NCI-H345 treated with DMSO at 0.1 percent for 48 hours (cell line): ENCODE measurements at regions not wholly inside any gene's neighbourhood (a gene's known extent, or its start where the extent isn't known, plus 50 kb on each side); places are given as distances from the start of the nearest gene placed in this dataset.
"Not testable (repeated sequence)": the region's sequence is repeated elsewhere in the genome, so short reads cannot be mapped to it uniquely, and the experiment has no call there.

ENCODE experiments used
- DNase-seq: peaks from one replicate; lab custom pipeline; 2025; ENCODE audit not compliant: unreplicated experiment; lab: John Stamatoyannopoulos, UW

- no peak for DNase-seq
Observed at GRCh38 chr19:29014857-29015436, 198.0 kb downstream of the UQCRFS1 start.

DNA sequence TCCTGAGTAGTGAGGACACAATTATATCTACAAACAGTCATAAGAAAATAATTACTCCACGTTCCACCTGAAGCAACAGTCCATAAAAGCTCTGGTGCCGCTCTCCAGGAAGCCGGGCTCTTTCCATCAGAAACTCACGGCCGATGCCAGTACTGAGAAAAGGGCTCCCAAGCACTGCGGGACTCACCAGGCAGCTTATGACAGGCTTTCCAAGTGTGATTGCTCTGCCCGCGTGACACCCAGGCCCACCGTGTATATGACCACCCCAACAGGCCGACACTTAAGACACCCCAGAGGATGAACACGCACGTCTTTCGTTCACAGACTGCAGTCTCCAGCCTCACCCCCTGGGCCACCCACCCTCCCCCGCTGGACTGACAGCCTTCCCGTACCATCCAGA is 199.0 kb downstream of the UQCRFS1 start:
- DNase-seq, result no peak

GRCh38 chr19:29013325-29013724 is 199.6 kb downstream of the UQCRFS1 start:
- no peak for DNase-seq

DNA sequence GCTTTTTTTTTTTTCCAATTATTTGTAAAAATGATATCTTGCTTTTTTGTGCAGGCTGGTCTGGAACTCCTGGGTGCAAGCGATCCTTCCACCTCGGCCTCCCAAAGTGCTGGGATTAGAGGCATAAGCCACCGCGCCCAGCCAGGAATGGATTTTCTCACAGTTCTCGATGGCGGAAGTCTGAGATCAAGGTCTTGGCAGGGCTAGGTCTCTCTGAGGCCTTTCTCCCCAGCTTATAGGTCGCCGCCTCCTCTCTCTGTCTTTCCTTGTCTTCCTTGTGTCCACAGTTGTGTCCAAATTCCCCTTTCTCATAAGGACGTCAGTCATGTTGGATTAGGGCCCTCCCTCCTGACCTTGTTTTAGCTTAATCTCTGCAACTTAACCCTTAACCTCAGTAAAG is 200.5 kb downstream of the UQCRFS1 start:
- no peak for DNase-seq

- DNase-seq, result no peak
Observed at GRCh38 chr19:29010276-29010675, 202.7 kb downstream of the UQCRFS1 start.

DNA sequence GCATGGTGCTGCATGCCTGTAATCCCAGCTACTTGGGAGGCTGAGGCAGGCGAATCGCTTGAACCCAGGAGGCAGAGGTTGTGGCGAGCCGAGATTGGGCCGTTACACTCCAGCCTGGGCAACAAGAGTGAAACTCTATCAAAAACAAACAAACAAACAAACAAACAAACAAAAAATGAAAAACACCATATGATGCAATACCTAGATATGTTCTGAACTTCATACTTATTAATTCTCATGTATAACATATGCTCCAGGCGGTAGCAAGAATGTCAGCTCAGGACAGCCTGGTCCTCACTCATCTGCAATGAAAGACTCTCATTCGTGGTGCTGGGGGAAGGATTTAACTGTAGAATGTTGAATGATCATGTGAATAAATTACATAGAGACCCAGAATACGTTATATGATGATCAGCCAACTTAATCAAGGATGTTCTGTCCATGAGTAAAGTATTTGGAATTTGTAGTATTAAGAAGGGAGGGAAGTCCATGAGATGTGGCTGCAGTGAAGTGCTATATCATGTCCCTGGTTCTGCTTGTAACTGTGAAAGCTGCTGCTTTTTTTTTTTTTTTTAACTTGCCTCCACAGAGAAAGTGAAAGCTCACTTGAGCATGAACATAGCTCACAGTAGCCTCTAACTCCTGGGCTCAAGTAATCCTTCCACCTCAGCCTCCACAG is 206.8 kb downstream of the UQCRFS1 start:
- no peak for DNase-seq

GRCh38 chr19:29004796-29005195 is 208.2 kb downstream of the UQCRFS1 start:
- no peak for DNase-seq

DNA sequence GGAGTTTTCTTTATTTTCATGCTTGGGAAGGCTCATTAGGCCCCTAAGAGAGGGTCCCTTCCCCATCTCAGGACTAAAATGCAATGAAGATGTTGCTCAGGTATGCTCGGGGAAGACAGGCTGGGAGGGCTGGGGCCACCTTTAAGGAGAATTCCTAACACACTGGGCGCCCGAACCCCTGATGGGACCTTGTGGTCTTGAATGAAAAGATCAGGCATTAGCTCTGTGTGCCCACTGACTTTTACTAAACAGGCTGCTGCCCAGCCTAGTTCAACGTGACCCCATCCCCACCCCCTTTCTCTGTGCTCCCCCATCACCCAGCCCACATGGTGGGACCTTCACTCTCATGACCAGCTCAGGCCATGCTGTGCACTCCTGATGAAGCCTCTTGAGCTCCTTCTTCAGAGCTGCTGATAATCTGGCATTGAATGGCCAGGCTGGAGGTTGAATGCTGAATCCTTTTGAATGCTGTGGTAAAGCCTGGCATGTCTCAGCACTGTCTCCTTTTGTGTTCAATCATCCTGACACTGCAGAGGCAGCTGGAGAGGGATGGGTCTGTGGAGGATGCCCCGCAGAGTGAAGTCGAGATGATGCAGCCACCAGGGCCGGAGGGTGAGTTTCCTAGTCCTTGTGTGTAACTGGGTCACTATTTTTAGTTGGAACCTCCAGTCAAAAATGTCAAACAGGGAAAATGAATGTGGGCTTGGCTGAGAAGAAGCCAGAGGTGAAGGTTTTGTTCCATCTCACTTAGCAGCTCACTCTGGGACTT is 209.1 kb downstream of the UQCRFS1 start:
- DNase-seq, result no peak

- no peak for DNase-seq
Observed at GRCh38 chr19:29002336-29002735, 210.6 kb downstream of the UQCRFS1 start.

DNA sequence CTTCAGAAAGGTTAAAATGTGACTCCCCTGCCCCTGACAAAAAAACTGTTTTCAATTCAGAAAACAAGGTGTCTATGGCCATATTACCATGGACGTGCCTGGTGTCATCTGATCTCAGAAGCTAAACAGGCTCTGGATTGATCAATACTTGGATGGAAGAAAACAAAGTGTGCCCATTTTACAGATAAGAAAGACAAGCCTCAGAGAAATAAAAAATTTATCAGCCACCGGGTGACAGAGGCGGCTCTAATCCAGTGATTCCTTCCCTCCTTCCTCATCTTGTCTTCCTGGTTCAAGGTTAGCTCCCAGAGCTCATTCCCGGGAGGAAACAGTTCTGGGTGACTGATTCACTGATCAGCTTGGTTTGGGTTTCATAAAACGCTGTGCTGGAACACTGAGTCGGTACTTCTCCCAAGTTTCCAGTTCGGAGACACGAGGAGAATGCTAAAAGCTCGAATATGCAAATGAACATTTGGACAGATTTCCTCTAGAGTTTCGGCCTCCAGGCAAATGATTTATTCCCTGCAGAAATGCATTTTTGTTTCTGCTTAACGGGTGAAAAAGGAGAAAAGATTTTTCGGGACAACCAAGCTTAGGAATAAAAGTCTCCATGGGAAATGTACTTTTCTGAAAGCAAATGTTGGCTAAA is 211.2 kb downstream of the UQCRFS1 start:
- DNase-seq, result no peak

DNA sequence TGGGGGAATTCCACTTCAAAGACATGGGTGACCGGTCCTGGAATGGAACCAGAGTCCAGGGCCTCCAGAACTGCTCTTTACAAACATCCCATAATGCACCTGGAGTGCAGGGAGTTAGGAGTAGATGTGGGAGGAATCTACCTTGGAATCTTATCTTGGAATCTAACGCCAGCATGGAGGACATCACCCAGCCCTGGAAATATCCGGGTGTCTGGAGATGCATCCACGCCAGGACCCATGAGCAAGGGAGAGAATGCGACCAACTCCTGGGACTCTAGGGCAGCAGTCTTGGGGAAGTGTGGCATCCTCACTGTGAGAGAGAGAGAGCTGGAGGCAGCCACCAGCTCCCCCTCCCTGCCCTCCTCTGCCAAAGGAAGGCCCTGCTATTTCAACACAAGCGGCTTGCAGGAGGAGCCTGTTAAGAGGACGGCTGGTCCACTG is 211.8 kb downstream of the UQCRFS1 start:
- DNase-seq, result no peak

- DNase-seq, result no peak
Observed at GRCh38 chr19:28999724-29000433, 213.1 kb downstream of the UQCRFS1 start.

- DNase-seq, result no peak
Observed at GRCh38 chr19:28998974-28999373, 214.0 kb downstream of the UQCRFS1 start.

DNA sequence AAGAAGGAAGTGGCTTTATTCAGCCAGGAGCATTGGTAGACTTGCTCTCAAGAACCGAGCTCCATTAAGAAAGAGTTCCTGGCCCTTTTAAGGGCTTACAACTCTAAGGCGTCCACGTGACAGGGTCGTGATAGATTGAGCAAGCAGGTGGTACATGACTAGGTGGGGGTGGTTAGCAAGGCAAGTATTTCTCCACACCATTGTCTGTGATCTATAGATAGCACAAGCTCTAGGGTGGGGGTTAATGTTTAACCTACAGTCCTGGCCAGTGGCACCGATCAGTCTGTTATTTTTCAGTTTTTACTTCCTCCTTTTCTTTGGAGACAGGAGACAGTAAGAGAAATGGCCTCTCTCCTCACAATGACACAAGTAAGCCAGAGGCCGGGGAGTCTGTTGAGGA is 215.1 kb downstream of the UQCRFS1 start:
- DNase-seq, result not testable (repeated sequence)

- no peak for DNase-seq
Observed at GRCh38 chr19:28990522-28990921, 222.4 kb downstream of the UQCRFS1 start.

DNA sequence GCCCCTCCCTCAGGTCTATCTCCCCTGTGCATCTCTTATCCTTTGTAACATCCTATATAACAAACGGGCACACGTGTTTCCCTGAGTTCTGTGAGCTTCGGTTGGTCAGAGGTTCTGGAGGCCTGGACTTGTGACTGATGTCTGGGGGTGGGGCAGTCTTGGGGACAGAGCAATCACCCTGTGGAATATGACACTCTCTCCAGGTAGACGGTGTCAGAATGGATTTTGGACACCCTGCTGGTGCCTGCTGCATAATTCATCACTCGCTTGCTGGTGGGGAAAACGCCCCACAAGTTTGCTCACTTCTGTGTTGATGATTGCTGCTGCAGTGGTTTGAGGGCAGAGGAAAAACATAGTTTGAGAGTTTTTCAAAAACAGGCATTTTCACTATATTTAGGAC is 223.2 kb downstream of the UQCRFS1 start:
- DNase-seq, result no peak

GRCh38 chr19:28988066-28988465 is 224.9 kb downstream of the UQCRFS1 start:
- no peak for DNase-seq

DNA sequence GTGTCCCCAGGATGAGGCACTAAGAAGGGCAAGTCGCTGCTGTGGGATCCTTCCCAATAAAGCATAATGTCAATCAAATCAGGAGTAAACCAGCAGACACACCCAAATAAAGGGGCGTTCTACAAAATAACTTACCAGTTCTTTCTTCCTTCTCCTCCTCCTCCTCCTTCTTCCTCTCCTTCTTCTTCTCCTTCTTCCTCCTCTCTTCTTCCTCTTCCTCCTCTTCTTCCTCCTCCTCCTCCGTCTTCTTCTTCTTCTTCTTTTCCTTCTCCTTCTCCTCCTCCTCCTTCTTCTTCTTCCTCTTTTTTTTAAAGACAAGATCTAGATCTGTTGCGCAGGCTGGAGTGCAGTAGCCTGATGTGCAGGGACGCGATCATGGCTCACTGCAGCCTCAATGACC is 225.8 kb downstream of the UQCRFS1 start:
- no peak for DNase-seq

- DNase-seq, result peak; percentile 89
Observed at GRCh38 chr19:28985201-28985600, 227.8 kb downstream of the UQCRFS1 start.

DNA sequence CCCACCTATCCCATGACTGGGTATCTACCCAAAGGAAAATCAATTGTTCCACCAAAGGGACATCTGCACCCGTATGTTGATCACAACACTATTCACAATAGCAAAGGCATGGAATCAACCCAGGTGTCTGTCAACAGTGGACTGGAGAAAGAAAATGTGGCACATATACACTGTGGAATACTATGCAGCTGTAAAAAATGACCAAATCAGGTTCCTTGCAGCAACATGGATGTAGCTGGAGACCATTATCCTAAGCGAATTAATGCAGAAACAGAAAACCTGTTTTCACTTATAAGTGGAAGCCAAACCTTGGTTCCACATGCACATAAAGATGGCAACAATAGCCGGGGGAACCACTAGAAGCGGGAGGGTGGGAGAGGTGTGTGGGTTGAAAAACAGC is 228.6 kb downstream of the UQCRFS1 start:
- no peak for DNase-seq

- DNase-seq, result no peak
Observed at GRCh38 chr19:28983430-28983829, 229.5 kb downstream of the UQCRFS1 start.
